HL-60 (cell line): ENCODE measurements at regions not wholly inside any gene's neighbourhood (a gene's known extent, or its start where the extent isn't known, plus 50 kb on each side); places are given as distances from the start of the nearest gene placed in this dataset.

ENCODE experiments used
- GABPA ChIP-seq: IDR thresholded peaks from 2 replicates; pipeline ENCODE4 v1.6.1; 2012; ENCODE audit warnings: low read depth
- POLR2AphosphoS5 ChIP-seq: IDR thresholded peaks from 2 replicates; pipeline ENCODE4 v1.6.1; 2012; ENCODE audit warnings: low read depth
- TF ChIP-seq, protein P1 (sequence below): IDR thresholded peaks from one replicate; pipeline ENCODE4 v1.5.1; 2011; ENCODE audit warnings: low read length, control low read depth, inconsistent platforms; ENCODE audit not compliant: insufficient read depth
- TF ChIP-seq, protein P2 (sequence below): IDR thresholded peaks from 2 replicates; pipeline ENCODE4 v1.6.1; 2012; ENCODE audit warnings: low read depth; ENCODE audit not compliant: insufficient replicate concordance

DNA sequence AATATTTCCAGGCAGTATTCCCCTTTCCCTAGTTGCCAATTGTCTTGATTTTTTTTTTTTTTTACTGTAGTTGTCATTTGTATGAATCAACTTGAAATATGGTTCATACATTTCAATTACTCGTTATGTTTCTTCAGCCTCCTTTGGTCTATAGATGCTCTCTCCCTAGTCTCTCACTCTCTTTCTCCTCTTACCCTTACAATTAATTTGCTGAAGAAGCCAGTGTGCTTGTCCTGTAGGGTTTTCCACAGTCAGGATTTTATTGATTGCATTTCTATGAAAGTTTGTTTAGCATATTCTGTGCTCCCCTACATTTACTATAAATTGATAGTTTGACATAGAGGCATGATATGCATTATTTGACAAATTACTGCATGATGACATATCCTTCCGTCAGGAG lies 112.0 kb upstream of the PRKCQ start:
- TF ChIP-seq, protein P1, sequence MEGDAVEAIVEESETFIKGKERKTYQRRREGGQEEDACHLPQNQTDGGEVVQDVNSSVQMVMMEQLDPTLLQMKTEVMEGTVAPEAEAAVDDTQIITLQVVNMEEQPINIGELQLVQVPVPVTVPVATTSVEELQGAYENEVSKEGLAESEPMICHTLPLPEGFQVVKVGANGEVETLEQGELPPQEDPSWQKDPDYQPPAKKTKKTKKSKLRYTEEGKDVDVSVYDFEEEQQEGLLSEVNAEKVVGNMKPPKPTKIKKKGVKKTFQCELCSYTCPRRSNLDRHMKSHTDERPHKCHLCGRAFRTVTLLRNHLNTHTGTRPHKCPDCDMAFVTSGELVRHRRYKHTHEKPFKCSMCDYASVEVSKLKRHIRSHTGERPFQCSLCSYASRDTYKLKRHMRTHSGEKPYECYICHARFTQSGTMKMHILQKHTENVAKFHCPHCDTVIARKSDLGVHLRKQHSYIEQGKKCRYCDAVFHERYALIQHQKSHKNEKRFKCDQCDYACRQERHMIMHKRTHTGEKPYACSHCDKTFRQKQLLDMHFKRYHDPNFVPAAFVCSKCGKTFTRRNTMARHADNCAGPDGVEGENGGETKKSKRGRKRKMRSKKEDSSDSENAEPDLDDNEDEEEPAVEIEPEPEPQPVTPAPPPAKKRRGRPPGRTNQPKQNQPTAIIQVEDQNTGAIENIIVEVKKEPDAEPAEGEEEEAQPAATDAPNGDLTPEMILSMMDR = no peak
- TF ChIP-seq POLR2AphosphoS5 (no peak), GABPA (no peak)
- TF ChIP-seq, protein P2, sequence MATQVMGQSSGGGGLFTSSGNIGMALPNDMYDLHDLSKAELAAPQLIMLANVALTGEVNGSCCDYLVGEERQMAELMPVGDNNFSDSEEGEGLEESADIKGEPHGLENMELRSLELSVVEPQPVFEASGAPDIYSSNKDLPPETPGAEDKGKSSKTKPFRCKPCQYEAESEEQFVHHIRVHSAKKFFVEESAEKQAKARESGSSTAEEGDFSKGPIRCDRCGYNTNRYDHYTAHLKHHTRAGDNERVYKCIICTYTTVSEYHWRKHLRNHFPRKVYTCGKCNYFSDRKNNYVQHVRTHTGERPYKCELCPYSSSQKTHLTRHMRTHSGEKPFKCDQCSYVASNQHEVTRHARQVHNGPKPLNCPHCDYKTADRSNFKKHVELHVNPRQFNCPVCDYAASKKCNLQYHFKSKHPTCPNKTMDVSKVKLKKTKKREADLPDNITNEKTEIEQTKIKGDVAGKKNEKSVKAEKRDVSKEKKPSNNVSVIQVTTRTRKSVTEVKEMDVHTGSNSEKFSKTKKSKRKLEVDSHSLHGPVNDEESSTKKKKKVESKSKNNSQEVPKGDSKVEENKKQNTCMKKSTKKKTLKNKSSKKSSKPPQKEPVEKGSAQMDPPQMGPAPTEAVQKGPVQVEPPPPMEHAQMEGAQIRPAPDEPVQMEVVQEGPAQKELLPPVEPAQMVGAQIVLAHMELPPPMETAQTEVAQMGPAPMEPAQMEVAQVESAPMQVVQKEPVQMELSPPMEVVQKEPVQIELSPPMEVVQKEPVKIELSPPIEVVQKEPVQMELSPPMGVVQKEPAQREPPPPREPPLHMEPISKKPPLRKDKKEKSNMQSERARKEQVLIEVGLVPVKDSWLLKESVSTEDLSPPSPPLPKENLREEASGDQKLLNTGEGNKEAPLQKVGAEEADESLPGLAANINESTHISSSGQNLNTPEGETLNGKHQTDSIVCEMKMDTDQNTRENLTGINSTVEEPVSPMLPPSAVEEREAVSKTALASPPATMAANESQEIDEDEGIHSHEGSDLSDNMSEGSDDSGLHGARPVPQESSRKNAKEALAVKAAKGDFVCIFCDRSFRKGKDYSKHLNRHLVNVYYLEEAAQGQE = no peak
